ENCODE measurements at regions not wholly inside any gene's neighbourhood (a gene's known extent, or its start where the extent isn't known, plus 50 kb on each side); places are given as distances from the start of the nearest gene placed in this dataset.

DNA sequence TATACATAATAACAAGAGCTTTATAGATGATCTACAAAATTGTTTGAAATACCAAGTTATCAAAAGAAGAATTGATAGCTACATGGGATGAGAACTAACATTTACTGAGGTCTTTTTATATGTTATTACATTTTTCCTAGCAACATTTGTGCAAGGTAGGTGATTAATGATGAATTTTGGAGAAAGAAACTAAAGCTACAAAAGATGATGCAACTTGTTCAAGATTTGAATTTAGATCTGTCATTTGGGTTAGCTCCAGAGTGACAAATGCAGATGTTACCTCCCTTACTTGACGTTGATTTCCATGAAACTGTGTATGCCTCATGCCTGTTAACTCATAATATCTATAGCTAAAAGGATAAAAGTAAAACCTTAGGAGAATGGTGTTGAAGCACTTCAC, 84.5 kb upstream of the EYA4 start:
- no peak overlapping the region for H3K4ac ChIP-seq (ENCODE audit: low read depth, low read length)
- H3K27me3 ChIP-seq (ENCODE audit: insufficient read depth, low read length) = no peaks in the 10 kb centered on the region
- H2AFZ ChIP-seq (ENCODE audit: low read length) = no peak overlapping the region
- Mint-ChIP-seq H3K4me1 (no peaks in the 10 kb centered on the region), H3K36me3 (ENCODE audit: insufficient read depth in 1 of 3, low read depth in 3 of 3) (peaks cover 3 to 6% (median 4%) of the 10 kb centered on the region in 3 experiments; a peak in 3 of 7 replicates), H3K4me3 (no peak overlapping the region), H3K9me3 (peaks cover 3 to 6% of the 10 kb centered on the region in 2 experiments; a peak in 3 of 5 replicates), H3K27me3 (ENCODE audit: low read depth) (no peaks in the 10 kb centered on the region), H3K27ac (no peak overlapping the region)
- H2BK12ac ChIP-seq (ENCODE audit: insufficient read length, low read depth, low read length) = no peak overlapping the region
- no peak overlapping the region for H3K18ac ChIP-seq (ENCODE audit: insufficient read length, low read depth, low read length)
- whole genome bisulfite sequencing (ENCODE audit: extremely low coverage, insufficient read length, low lambda C conversion rate) = no CpG with 5 or more reads among the region's 1 CpG
- DNase-seq = no peak
- H3K23ac ChIP-seq (ENCODE audit: insufficient read length, low read depth, low read length) = no peak overlapping the region
- no peak overlapping the region for H3K56ac ChIP-seq (ENCODE audit: insufficient read length, low read depth, low read length)
- no peak overlapping the region for H2BK15ac ChIP-seq (ENCODE audit: low read depth, low read length)
- no peak overlapping the region for H2BK20ac ChIP-seq (ENCODE audit: low read depth, low read length, poor library complexity, severe bottlenecking)
- H3K4me2 ChIP-seq (ENCODE audit: insufficient read depth, insufficient read length, low read length) = no peak overlapping the region
- no peaks in the 10 kb centered on the region for H4K20me1 ChIP-seq (ENCODE audit: control insufficient read depth, insufficient read depth, insufficient read length)
- no peak overlapping the region for H4K8ac ChIP-seq (replicated peaks; ENCODE audit: insufficient read length, low read depth, low read length)
- TF ChIP-seq, protein P1, sequence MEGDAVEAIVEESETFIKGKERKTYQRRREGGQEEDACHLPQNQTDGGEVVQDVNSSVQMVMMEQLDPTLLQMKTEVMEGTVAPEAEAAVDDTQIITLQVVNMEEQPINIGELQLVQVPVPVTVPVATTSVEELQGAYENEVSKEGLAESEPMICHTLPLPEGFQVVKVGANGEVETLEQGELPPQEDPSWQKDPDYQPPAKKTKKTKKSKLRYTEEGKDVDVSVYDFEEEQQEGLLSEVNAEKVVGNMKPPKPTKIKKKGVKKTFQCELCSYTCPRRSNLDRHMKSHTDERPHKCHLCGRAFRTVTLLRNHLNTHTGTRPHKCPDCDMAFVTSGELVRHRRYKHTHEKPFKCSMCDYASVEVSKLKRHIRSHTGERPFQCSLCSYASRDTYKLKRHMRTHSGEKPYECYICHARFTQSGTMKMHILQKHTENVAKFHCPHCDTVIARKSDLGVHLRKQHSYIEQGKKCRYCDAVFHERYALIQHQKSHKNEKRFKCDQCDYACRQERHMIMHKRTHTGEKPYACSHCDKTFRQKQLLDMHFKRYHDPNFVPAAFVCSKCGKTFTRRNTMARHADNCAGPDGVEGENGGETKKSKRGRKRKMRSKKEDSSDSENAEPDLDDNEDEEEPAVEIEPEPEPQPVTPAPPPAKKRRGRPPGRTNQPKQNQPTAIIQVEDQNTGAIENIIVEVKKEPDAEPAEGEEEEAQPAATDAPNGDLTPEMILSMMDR (conservative IDR thresholded peaks at IDR 0.05) = no peak
- H3K14ac ChIP-seq (ENCODE audit: insufficient read depth, low read length) = no peak overlapping the region
- no peak overlapping the region for H4K5ac ChIP-seq (ENCODE audit: insufficient read length, low read depth, low read length)
- H3T11ph ChIP-seq (ENCODE audit: low read length) = no peak overlapping the region
- no peaks in the 10 kb centered on the region for H3K79me2 ChIP-seq (ENCODE audit: insufficient read depth, low read length)
- no peaks in the 10 kb centered on the region for H3K23me2 ChIP-seq (ENCODE audit: insufficient read length, low read depth, low read length, poor library complexity, severe bottlenecking)
- no peaks in the 10 kb centered on the region for H3K9me3 ChIP-seq (ENCODE audit: control insufficient read depth, low read depth, low read length)
- no peak overlapping the region for H2BK120ac ChIP-seq (ENCODE audit: low read depth, low read length, poor library complexity, severe bottlenecking)
- no peaks in the 10 kb centered on the region for H3K79me1 ChIP-seq (ENCODE audit: insufficient read depth, low read depth, low read length, poor library complexity, severe bottlenecking)
- no peak overlapping the region for H2BK5ac ChIP-seq (ENCODE audit: insufficient read length, low read length)
- no peak overlapping the region for H3K9ac ChIP-seq (ENCODE audit: extremely low read depth, insufficient read length, low read length)
- H4K91ac ChIP-seq (ENCODE audit: insufficient read length, low read depth, low read length) = no peak overlapping the region
- no peak overlapping the region for H3K27ac ChIP-seq (ENCODE audit: insufficient read length, low read depth, low read length)
- H2AK5ac ChIP-seq (ENCODE audit: insufficient read length, low read length) = no peak overlapping the region
- no peaks in the 10 kb centered on the region for H3K4me1 ChIP-seq (ENCODE audit: insufficient read depth, low read length)
